RPMI8226 (cell line): ENCODE measurements at regions not wholly inside any gene's neighbourhood (a gene's known extent, or its start where the extent isn't known, plus 50 kb on each side); places are given as distances from the start of the nearest gene placed in this dataset.
A peak's percentile ranks its signal among the peaks of the same experiment; 100 is the strongest.
"Not testable (repeated sequence)": the region's sequence is repeated elsewhere in the genome, so short reads cannot be mapped to it uniquely, and the experiment has no call there.

ENCODE experiments used
- DNase-seq: peaks from one replicate; pipeline ENCODE4 v3.0.0-alpha.2; 2015

- peak; percentile 50 for DNase-seq
Observed at GRCh38 chrX:135632353-135632752, 81.1 kb upstream of the CT45A1 start.

GRCh38 chrX:135639066-135639780, 74.2 kb upstream of the CT45A1 start:
- DNase-seq: no peak

- no peak for DNase-seq
Observed at GRCh38 chrX:135643916-135644315, 69.5 kb upstream of the CT45A1 start.

GRCh38 chrX:135644624-135645023, 68.8 kb upstream of the CT45A1 start:
- no peak for DNase-seq

GRCh38 chrX:135649029-135649428, 64.4 kb upstream of the CT45A1 start:
- DNase-seq: no peak

GRCh38 chrX:135649561-135649960, 63.9 kb upstream of the CT45A1 start:
- no peak for DNase-seq

- no peak for DNase-seq
Observed at GRCh38 chrX:135651647-135652295, 61.7 kb upstream of the CT45A1 start.

GRCh38 chrX:135652602-135653001, 60.8 kb upstream of the CT45A1 start:
- DNase-seq: peak; percentile 20

GRCh38 chrX:135657952-135658654, 55.3 kb upstream of the CT45A1 start:
- DNase-seq: not testable (repeated sequence)
